Stimulated activated CD4-positive, alpha-beta T cell treated with anti-CD3 and anti-CD28 coated beads, Interleukin-4, amount 100 ng/mL, for 48 hours (primary cell): ENCODE measurements at regions not wholly inside any gene's neighbourhood (a gene's known extent, or its start where the extent isn't known, plus 50 kb on each side); places are given as distances from the start of the nearest gene placed in this dataset.

Experiments
- DNase-seq, 2 donors: peaks; one replicate each; pipeline ENCODE4 v3.0.0-alpha.2; 2020; ENCODE audit warnings: low read depth in 2 of 2

DNA sequence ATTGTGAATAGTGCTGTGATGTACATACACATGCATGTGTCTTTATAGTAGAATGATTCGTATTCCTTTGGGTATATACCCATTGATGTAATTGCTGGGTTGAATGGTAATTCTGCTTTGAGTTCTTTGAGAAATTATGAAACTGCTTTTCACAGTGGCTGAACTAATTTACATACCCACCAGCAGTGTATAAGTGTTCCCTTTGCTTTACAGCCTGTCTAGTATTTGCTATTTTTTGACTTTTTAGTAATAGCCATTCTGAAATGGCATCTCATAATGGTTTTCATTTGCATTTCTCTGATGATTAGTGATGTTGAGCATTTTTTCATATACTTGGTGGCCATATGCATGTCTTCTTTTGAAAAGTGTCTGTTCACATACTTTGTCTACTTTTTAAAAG, 54.5 kb upstream of the FAM78B start:
- no peak for DNase-seq

- DNase-seq: no peak
Observed at GRCh38 chr1:166233750-166234366, 67.1 kb upstream of the FAM78B start.

DNA sequence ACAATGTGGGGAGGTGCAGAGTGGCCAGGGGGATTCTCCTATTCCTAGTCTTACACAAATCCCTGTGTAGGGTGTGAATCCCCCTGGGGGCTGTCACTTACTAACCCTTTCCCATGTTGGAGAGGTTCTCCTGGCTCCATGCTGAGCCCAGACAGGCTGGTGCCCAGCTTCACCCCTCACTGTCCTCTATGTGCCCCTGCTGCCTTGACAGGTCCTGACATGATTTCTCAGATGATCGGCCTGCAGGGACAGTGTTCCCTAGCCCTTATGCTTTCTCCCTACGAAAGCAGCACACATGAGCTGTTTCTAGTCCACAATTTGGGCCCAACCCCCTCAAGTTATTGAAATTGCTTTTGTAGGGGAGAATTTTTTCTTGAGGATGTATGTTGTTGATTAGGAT, 68.9 kb upstream of the FAM78B start:
- DNase-seq: no peak

- DNase-seq: no peak
Observed at GRCh38 chr1:166237675-166238074, 70.9 kb upstream of the FAM78B start.

GRCh38 chr1:166253076-166253779, 86.4 kb upstream of the FAM78B start:
- no peak for DNase-seq

- DNase-seq: no peak
Observed at GRCh38 chr1:166258017-166258416, 91.2 kb upstream of the FAM78B start.

- no peak for DNase-seq
Observed at GRCh38 chr1:166261511-166261910, 94.7 kb upstream of the FAM78B start.

- no peak for DNase-seq
Observed at GRCh38 chr1:166270476-166271150, 103.8 kb upstream of the FAM78B start.

GRCh38 chr1:166271151-166271538, 104.3 kb upstream of the FAM78B start:
- no peak for DNase-seq

DNA sequence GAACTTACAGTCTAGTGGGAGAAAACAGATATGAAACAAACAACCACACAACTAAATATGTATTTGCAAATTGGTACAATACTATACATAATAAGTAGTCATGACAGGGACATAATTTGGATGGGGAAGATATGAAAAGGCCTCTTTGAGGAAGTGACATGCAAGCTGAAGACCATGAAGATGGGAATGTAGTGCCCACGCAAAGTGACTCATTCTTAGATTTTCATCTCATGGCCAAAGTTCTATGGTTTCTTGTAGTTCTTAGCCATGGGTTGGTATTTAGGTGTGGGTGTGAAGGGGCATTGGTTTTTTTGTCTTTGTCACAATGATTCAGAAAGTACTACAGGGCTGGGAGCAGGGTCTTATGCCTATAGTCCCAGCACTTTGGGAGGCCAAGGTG, 105.4 kb upstream of the FAM78B start:
- no peak for DNase-seq

DNA sequence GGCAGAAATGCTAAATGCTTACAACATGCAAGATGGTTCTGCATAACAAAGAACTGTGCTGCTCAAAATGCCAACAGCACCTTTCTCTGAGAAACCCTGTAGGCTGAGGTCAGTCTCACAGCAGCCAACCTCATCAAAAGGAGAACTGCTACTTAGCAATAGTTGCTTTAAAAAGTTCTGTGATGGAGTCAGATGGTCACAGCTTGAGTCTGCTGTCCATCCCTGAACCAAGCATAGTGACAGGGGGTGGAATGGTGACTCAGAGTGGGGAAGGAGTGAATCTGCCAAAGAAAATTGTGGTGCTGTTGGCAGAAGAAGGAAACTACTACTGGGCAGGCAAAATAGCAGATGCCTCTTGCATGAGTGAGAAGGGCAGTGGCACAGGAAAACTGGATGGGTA, 106.0 kb upstream of the FAM78B start:
- no peak for DNase-seq

GRCh38 chr1:166273618-166274017, 106.8 kb upstream of the FAM78B start:
- no peak for DNase-seq

DNA sequence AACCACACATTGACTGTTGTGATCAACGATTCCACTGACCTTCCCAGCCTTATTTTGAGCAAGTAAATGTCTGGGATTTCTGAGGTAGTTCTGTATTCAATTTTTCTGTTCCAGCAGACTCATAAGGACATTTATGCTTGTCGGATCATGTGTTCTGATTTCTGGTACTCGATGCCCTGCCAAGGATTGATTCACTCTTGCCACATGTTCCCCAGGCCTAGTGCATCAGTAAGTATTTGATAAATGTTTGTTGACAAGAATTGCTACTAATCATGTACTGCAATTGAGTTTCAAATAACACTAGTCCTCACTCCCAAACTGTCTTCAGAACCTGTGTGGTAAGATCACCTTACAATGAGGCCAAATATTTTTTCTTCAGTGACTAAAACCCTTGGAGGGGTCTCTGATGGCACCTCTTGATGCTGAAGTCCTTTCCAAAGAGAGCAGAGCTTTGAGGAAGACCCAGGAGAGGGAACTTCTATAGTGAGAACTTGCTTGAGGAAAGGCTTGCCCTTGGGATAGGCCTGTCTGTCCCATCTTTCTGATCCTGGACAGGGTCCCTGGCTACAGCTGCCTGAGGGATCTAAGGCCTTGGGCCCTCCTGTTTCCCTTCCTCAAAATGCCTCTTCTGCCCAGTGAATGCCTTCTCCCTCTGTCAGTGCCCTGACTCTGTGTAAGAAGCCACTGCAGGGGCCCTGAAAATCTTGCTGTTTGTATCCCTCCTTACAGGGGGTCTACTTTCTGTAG, 115.8 kb upstream of the FAM78B start:
- no peak for DNase-seq

GRCh38 chr1:166283190-166283589, 116.4 kb upstream of the FAM78B start:
- DNase-seq: no peak

- DNase-seq: no peak
Observed at GRCh38 chr1:166283600-166283999, 116.8 kb upstream of the FAM78B start.

DNA sequence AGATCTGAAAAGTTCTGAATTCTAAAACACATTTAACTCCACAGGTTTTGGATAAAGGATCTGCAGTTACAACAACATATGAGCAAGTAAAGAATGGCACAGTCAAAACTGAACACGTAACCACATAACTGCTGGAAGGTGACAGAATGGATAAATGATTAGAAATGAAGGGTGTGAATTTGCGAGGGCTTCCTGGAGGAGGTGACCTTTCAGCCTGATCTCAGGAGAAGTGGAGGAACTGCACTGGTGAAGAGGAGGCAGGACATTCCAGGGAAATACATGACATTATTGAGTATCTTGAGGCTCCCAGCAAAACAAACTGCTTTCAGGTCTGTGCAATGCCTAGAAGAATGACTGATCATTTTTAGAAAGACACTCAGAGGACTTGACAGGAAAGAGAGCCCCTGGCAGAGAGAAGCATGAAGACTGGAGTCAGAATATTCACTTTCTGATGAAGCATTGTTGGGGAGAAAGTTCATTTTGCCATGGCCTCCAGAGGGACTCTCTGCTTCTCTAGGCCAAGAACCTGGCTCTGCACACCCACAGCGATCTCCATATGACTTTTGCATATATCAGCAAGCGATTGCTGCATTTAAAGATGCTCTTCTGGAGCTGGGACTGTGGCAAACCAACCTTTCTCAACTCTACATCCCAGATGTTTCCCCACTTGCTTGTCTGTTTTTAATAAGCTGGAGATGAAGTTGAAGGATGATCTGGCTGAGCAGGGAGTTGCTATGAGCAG, 122.7 kb upstream of the FAM78B start:
- no peak for DNase-seq

GRCh38 chr1:166295656-166296055, 128.9 kb upstream of the FAM78B start:
- no peak for DNase-seq

DNA sequence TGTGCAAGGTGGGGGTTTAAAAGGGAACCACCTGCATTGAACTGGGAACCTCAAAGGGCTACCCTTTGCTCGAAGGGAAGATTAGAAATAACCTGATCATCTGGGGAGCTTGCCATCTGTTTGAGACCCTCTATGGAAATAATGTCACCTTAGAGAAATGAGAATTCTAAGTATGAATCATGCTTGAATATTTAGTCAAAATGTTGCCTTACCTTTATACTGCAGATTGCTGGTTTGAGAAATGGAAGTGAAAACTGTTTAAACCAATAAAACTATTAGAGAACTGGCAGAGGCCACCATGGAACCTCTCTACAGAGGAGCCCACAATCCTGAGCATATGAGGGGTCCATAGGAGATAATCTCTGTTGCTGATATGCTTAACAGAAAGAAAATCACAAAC, 131.2 kb upstream of the FAM78B start:
- no peak for DNase-seq

DNA sequence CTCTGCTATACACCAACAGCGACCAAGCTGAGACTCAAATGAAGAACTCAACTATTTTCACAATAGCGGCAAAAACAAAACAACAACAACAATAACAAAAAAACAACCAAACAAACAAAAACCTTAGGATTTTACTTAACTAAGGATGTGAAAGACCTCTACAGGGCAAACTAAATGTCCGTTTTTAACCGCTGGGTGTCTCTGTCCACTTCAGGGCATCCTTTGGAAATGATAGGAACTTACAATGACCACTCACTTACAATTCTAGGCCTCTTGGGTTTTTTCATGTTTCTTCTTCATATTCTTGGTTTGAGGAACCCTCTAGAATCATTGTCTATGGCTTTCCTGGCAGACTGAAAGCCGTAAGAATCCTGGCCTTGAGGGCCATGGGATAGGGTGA, 134.0 kb upstream of the FAM78B start:
- no peak for DNase-seq

DNA sequence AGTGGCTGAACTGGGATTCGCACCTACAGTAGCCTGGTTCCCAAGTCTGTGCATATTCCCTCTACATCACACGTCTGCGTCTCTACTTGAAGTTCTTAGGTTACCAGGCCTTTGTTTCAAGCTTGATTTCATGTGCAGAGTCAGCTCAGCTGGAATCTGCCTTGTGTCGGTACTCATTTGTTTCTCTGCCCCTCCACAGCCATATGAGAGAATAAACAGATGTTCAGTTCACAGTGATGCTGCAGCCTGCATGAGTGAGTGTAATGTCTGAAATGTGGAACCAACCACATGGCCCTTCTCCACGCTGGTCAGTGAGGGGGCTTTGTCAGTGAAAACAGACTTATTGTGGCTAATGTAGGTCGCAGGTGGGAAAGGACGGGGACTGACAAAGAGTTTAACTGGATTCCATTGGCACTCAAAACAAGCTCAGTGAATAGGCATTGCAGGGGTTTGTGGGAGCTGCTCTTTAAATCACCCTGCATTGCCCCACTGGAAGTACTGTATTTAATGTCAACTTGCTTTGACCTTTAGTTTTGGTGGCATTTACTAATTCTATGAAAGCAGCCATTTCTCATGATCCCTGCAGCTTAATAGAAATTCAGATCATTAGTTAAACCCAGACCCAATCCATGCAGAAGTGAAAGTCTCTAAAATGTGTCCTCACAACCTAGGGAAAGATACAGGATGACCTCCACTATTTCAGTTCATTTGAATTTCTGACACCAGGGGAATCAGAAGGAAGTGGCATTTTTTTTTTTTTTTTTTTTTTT, 136.4 kb upstream of the FAM78B start:
- DNase-seq: no peak

GRCh38 chr1:166304131-166304530, 137.3 kb upstream of the FAM78B start:
- DNase-seq: no peak
